ENCODE measurements at regions not wholly inside any gene's neighbourhood (a gene's known extent, or its start where the extent isn't known, plus 50 kb on each side); places are given as distances from the start of the nearest gene placed in this dataset.

DNA sequence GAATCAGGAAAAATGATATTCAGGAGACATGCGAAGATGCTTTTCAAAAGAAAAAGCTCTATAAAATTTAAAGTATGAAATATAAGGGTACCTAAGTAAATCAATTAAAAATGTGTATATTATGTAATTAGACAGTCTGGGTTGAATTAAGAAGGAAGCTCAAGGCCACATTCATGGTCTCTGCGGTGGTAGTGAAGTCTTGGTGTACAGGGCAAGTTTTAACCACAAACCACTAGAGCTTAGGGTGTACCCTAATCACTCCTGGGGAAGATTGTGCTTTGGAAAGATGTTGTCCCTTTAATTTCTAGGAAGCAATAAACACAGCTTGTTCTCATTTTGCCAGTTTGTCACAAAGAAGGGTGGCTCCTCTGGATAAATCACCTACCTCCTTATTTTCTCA lies 287.2 kb upstream of the ZNF608 start:
- no peak for TF ChIP-seq CTCF (conservative IDR thresholded peaks at IDR 0.05; ENCODE audit: control insufficient read depth, insufficient read depth, low read depth, low read length)
- no peak for DNase-seq (ENCODE audit: low read depth)
- no peak overlapping the region for H3K4me3 ChIP-seq (ENCODE audit: control insufficient read depth, low read depth, low read length)

DNA sequence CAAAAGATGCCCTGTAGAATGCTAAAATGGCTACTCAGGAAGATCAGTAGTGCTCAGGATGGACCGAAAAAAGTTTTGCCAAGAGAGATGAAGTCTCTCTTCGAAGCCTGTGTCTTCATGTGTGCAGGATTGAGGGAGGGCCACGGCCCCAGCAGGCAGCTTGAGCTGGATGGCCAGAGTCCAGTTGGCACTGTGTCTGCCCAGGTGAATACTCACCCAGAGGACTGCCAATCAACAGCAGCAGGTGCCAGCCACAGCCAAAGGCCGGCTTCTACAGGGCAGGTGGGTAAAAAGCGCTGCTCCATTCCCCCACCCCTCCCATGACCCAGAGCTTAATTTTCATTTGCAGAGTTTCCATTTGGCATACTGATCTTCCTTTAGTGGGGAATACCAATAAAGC lies 287.9 kb upstream of the ZNF608 start:
- H3K4me3 ChIP-seq (ENCODE audit: control insufficient read depth, low read depth, low read length): no peak overlapping the region
- DNase-seq (ENCODE audit: low read depth): no peak
- TF ChIP-seq CTCF (conservative IDR thresholded peaks at IDR 0.05; ENCODE audit: control insufficient read depth, insufficient read depth, low read depth, low read length): no peak

DNA sequence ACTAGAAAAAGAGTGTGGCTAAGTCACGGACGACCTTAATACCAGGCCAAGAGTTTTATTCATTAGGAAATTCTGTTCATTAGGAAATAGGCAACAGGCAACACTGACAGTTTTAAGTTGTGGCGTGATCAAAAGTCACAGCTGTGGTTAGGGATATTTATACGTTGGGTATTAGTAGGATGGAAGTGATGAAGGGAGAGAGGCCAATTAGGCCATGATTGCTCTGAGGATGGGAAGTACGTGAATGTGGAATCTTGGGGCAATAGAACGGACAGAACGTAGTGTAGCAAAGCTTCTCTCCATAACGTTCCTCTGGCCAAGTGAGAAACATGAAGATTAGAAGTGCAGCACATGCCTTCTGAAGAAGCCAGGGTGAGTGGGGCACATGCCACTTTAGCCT lies 290.1 kb upstream of the ZNF608 start:
- DNase-seq (ENCODE audit: low read depth): no peak
- H3K4me3 ChIP-seq (ENCODE audit: control insufficient read depth, low read depth, low read length): no peak overlapping the region
- TF ChIP-seq CTCF (conservative IDR thresholded peaks at IDR 0.05; ENCODE audit: control insufficient read depth, insufficient read depth, low read depth, low read length): no peak

- TF ChIP-seq CTCF (conservative IDR thresholded peaks at IDR 0.05; ENCODE audit: control insufficient read depth, insufficient read depth, low read depth, low read length): no peak
- DNase-seq (ENCODE audit: low read depth): no peak
- H3K4me3 ChIP-seq (ENCODE audit: control insufficient read depth, low read depth, low read length): no peak overlapping the region
Measured at GRCh38 chr5:125037020-125037419, 290.6 kb upstream of the ZNF608 start.

- no peak overlapping the region for H3K4me3 ChIP-seq (ENCODE audit: control insufficient read depth, low read depth, low read length)
- no peak for DNase-seq (ENCODE audit: low read depth)
- no peak for TF ChIP-seq CTCF (conservative IDR thresholded peaks at IDR 0.05; ENCODE audit: control insufficient read depth, insufficient read depth, low read depth, low read length)
Measured at GRCh38 chr5:125037530-125037929, 291.1 kb upstream of the ZNF608 start.

DNA sequence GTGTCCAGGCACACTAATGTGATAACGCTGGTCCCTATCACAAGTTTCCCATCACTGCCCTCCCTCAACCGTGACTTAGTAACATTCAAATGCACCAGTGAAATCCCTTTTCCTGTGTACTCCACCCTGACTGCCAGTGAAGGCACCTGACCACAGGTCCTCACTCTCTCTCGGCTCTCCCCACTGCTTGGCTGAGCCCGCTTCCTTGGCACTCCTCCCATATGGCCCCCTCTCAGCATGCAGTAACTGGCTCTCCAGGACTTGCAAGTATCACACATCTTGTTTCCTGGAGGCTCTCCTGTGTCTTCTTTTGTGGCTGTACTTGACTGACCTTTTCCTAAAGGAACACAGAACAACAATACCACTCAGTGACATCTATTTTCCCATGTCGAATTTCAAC lies 292.0 kb upstream of the ZNF608 start:
- TF ChIP-seq CTCF (conservative IDR thresholded peaks at IDR 0.05; ENCODE audit: control insufficient read depth, insufficient read depth, low read depth, low read length): no peak
- DNase-seq (ENCODE audit: low read depth): no peak
- H3K4me3 ChIP-seq (ENCODE audit: control insufficient read depth, low read depth, low read length): no peak overlapping the region

DNA sequence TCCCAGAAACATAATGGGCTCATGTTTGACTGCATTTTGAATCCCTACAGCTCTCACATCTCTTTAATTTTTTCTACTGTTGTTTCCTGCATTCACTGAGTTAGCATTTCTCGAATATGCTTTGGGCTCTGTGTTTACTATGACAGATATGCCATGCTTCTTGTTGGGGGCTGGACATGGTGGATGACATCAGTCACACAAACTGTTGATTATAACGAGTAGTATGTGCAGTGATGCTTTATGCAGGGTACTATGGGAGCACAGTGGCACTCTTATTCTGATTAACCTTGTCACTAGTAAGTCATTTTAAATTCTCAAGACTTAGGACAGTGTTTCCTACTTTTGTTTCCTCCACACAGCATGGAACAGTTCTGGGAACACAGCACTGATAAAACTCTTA lies 295.4 kb upstream of the ZNF608 start:
- TF ChIP-seq CTCF (conservative IDR thresholded peaks at IDR 0.05; ENCODE audit: control insufficient read depth, insufficient read depth, low read depth, low read length): no peak
- no peak for DNase-seq (ENCODE audit: low read depth)
- H3K4me3 ChIP-seq (ENCODE audit: control insufficient read depth, low read depth, low read length): no peak overlapping the region

Data from fibroblast of mammary gland (primary cell).